ENCODE measurements at regions not wholly inside any gene's neighbourhood (a gene's known extent, or its start where the extent isn't known, plus 50 kb on each side); places are given as distances from the start of the nearest gene placed in this dataset.

- Mint-ChIP-seq H3K27ac (no peak overlapping the region), H3K27me3 (peaks cover 5 to 20% of the 10 kb centered on the region in 2 donors), H3K4me3 (no peak overlapping the region), H3K36me3 (peaks cover 0 to 15% (median 8%) of the 10 kb centered on the region in 3 donors), H3K9me3 (no peaks in the 10 kb centered on the region), H3K4me1 (peaks cover 15 to 23% (median 20%) of the 10 kb centered on the region in 3 donors)
- CTCF ChIA-PET: no interaction called here
- no peak for DNase-seq
- no peaks in the 10 kb centered on the region for H3K36me3 ChIP-seq (ENCODE audit: insufficient read depth, low read length)
- H3K27ac ChIP-seq (ENCODE audit: low read depth, low read length): no peak overlapping the region
- no peaks in the 10 kb centered on the region for H3K9me3 ChIP-seq (ENCODE audit: low read length)
- H3K4me3 ChIP-seq (ENCODE audit: low read length): no peak overlapping the region
- POLR2A ChIA-PET: no interaction called here
- peaks cover 6% of the 10 kb centered on the region for H3K4me1 ChIP-seq (ENCODE audit: insufficient read depth, low read length)
- no peaks in the 10 kb centered on the region for H3K27me3 ChIP-seq (ENCODE audit: insufficient read depth, low read length, poor library complexity, severe bottlenecking)
Measured at GRCh38 chr5:35477911-35478310, 139.8 kb upstream of the SPEF2 start.

GRCh38 chr5:35477321-35477720 lies 140.3 kb upstream of the SPEF2 start:
- H3K27me3 Mint-ChIP-seq: peaks cover 5 to 20% of the 10 kb centered on the region in 2 donors
- no peak for DNase-seq
- peaks cover 0 to 15% (median 8%) of the 10 kb centered on the region in 3 donors for H3K36me3 Mint-ChIP-seq
- no peak overlapping the region for H3K4me3 Mint-ChIP-seq
- Histone ChIP-seq H3K27ac (ENCODE audit: low read depth, low read length) (no peak overlapping the region), H3K9me3 (ENCODE audit: low read length) (no peaks in the 10 kb centered on the region), H3K4me3 (ENCODE audit: low read length) (no peak overlapping the region), H3K36me3 (ENCODE audit: insufficient read depth, low read length) (no peaks in the 10 kb centered on the region), H3K27me3 (ENCODE audit: insufficient read depth, low read length, poor library complexity, severe bottlenecking) (no peaks in the 10 kb centered on the region), H3K4me1 (ENCODE audit: insufficient read depth, low read length) (peaks cover 6% of the 10 kb centered on the region)
- H3K4me1 Mint-ChIP-seq: peaks cover 13 to 20% (median 20%) of the 10 kb centered on the region in 3 donors
- H3K27ac Mint-ChIP-seq: no peak overlapping the region
- ChIA-PET POLR2A (no interaction called here), CTCF (no interaction called here)
- H3K9me3 Mint-ChIP-seq: no peaks in the 10 kb centered on the region

DNA sequence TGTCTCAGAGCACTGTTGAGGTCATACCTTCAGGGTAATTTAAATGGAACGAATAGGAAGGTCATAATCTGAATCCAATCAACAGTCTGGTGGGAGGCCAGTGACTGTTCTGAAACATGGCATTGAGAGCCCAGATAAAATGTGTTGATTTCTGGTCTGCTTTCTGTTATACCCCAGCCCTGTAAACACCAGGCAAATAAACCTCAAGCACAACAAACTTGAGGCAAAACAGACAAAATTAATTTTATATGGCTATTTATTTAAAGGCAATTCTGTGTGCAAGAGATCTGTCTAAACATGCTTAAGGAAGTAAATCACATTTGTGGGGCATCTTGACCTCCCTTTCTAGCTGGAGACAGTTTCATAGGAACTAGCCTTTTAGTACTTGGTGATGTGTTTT lies 140.9 kb upstream of the SPEF2 start:
- H3K27me3 ChIP-seq (ENCODE audit: insufficient read depth, low read length, poor library complexity, severe bottlenecking): no peaks in the 10 kb centered on the region
- no peaks in the 10 kb centered on the region for H3K36me3 ChIP-seq (ENCODE audit: insufficient read depth, low read length)
- Mint-ChIP-seq H3K36me3 (peaks cover 0 to 15% (median 8%) of the 10 kb centered on the region in 3 donors), H3K4me3 (no peak overlapping the region), H3K27ac (no peak overlapping the region), H3K4me1 (peaks cover 13 to 20% (median 20%) of the 10 kb centered on the region in 3 donors), H3K9me3 (no peaks in the 10 kb centered on the region), H3K27me3 (peaks cover 8 to 24% of the 10 kb centered on the region in 2 donors)
- H3K9me3 ChIP-seq (ENCODE audit: low read length): no peaks in the 10 kb centered on the region
- no peak for DNase-seq
- peaks cover 6% of the 10 kb centered on the region for H3K4me1 ChIP-seq (ENCODE audit: insufficient read depth, low read length)
- no peak overlapping the region for H3K27ac ChIP-seq (ENCODE audit: low read depth, low read length)
- CTCF ChIA-PET: no interaction called here
- POLR2A ChIA-PET: no interaction called here
- H3K4me3 ChIP-seq (ENCODE audit: low read length): no peak overlapping the region

- ChIA-PET POLR2A (no interaction called here), CTCF (no interaction called here)
- H3K4me1 Mint-ChIP-seq: peaks cover 13 to 20% (median 20%) of the 10 kb centered on the region in 3 donors
- H3K9me3 ChIP-seq (ENCODE audit: low read length): no peaks in the 10 kb centered on the region
- peaks cover 6% of the 10 kb centered on the region for H3K4me1 ChIP-seq (ENCODE audit: insufficient read depth, low read length)
- no peak overlapping the region for H3K4me3 Mint-ChIP-seq
- H3K36me3 Mint-ChIP-seq: peaks cover 0 to 15% (median 8%) of the 10 kb centered on the region in 3 donors
- H3K36me3 ChIP-seq (ENCODE audit: insufficient read depth, low read length): no peaks in the 10 kb centered on the region
- peaks cover 7 to 25% of the 10 kb centered on the region in 2 donors for H3K27me3 Mint-ChIP-seq
- H3K27ac ChIP-seq (ENCODE audit: low read depth, low read length): no peak overlapping the region
- no peak overlapping the region for H3K27ac Mint-ChIP-seq
- H3K4me3 ChIP-seq (ENCODE audit: low read length): no peak overlapping the region
- no peak for DNase-seq
- H3K9me3 Mint-ChIP-seq: no peaks in the 10 kb centered on the region
- H3K27me3 ChIP-seq (ENCODE audit: insufficient read depth, low read length, poor library complexity, severe bottlenecking): no peaks in the 10 kb centered on the region
Measured at GRCh38 chr5:35476036-35476435, 141.6 kb upstream of the SPEF2 start.

DNA sequence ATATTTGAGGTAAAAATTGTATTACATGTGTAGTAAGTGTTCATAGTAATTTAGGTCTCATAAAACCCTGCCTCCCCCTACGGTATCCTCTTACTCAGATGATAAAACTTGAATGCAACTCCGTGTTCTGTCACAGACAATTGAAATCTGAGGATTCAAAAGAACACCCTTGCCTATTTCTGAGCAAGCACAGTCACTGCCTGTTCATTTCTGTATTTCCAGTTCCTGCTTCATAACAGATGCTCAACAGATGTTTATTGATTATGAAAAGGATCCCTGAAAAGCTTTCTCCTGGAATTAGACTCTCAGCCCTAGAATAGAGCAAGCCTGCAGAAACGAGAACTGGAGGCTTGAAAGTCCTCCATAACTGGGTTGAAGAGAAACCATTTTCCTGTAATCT lies 144.1 kb upstream of the SPEF2 start:
- CTCF ChIA-PET: no interaction called here
- POLR2A ChIA-PET: no interaction called here
- H3K9me3 Mint-ChIP-seq: no peaks in the 10 kb centered on the region
- Histone ChIP-seq H3K4me1 (ENCODE audit: insufficient read depth, low read length) (no peaks in the 10 kb centered on the region), H3K4me3 (ENCODE audit: low read length) (no peak overlapping the region), H3K27me3 (ENCODE audit: insufficient read depth, low read length, poor library complexity, severe bottlenecking) (no peaks in the 10 kb centered on the region), H3K36me3 (ENCODE audit: insufficient read depth, low read length) (no peaks in the 10 kb centered on the region), H3K27ac (ENCODE audit: low read depth, low read length) (no peak overlapping the region), H3K9me3 (ENCODE audit: low read length) (no peaks in the 10 kb centered on the region)
- peaks cover 7 to 30% of the 10 kb centered on the region in 2 donors for H3K27me3 Mint-ChIP-seq
- H3K4me1 Mint-ChIP-seq: peaks cover 1 to 5% (median 5%) of the 10 kb centered on the region in 3 donors
- peaks cover 0 to 15% (median 0%) of the 10 kb centered on the region in 3 donors for H3K36me3 Mint-ChIP-seq
- H3K4me3 Mint-ChIP-seq: no peak overlapping the region
- no peak for DNase-seq
- H3K27ac Mint-ChIP-seq: no peak overlapping the region

DNA sequence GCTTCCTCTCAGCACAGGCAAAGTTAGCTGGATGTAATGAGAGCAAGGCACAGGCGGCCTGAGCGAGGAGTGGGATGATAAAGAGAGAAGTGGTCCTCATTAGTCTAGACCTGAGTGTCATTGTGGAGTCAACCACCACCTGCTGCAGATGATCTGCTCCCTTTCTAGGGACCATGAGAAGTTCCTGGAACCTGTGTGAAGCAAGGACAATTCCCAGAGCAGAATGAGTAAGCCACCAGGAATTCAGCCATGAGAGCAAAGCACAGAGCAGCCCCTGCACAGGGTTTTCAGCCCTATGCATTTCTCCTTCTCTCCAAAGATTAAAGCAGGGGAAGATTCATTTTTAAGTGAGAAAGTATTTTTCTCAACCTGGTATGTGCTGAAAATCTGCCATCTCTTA lies 146.8 kb upstream of the SPEF2 start:
- no peak for DNase-seq
- POLR2A ChIA-PET: no interaction called here
- peaks cover 0 to 8% (median 0%) of the 10 kb centered on the region in 3 donors for H3K36me3 Mint-ChIP-seq

DNA sequence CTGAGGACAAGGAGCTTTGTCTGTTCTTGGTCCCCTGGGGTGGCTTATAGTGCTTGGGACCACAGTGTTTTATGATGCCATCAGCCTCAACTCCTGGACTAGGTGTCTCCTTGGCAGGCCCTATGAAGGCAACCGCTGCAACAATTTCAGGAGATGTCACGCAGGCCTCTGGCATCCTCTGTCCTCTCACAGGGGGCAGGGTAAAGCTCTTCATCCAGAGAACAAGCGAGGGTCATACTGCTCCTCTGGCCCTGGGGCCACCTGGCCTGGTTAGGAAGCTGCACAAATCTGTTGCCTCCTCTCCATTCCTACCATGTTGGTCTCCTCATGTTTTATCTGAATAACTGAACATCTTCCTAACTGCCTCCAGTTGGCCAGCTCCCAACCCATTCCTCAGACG lies 148.9 kb upstream of the SPEF2 start:
- H3K36me3 Mint-ChIP-seq: no peaks in the 10 kb centered on the region
- H3K4me3 Mint-ChIP-seq: no peak overlapping the region
- POLR2A ChIA-PET: no interaction called here
- H3K27me3 Mint-ChIP-seq: peaks cover 4 to 13% of the 10 kb centered on the region in 2 donors
- no peak overlapping the region for H3K4me3 ChIP-seq (ENCODE audit: low read length)
- DNase-seq: no peak
- H3K4me1 ChIP-seq (ENCODE audit: insufficient read depth, low read length): no peaks in the 10 kb centered on the region
- H3K9me3 Mint-ChIP-seq: no peaks in the 10 kb centered on the region
- H3K4me1 Mint-ChIP-seq: no peaks in the 10 kb centered on the region
- no peaks in the 10 kb centered on the region for H3K9me3 ChIP-seq (ENCODE audit: low read length)
- no peaks in the 10 kb centered on the region for H3K27me3 ChIP-seq (ENCODE audit: insufficient read depth, low read length, poor library complexity, severe bottlenecking)
- H3K36me3 ChIP-seq (ENCODE audit: insufficient read depth, low read length): no peaks in the 10 kb centered on the region
- no peak overlapping the region for H3K27ac Mint-ChIP-seq
- CTCF ChIA-PET: no interaction called here
- no peak overlapping the region for H3K27ac ChIP-seq (ENCODE audit: low read depth, low read length)

More for the DNA sequence above, 146.8 kb upstream of the SPEF2 start:
- CTCF ChIA-PET: no interaction called here
- Histone ChIP-seq H3K4me1 (ENCODE audit: insufficient read depth, low read length) (no peaks in the 10 kb centered on the region), H3K27me3 (ENCODE audit: insufficient read depth, low read length, poor library complexity, severe bottlenecking) (no peaks in the 10 kb centered on the region), H3K4me3 (ENCODE audit: low read length) (no peak overlapping the region), H3K36me3 (ENCODE audit: insufficient read depth, low read length) (no peaks in the 10 kb centered on the region), H3K27ac (ENCODE audit: low read depth, low read length) (no peak overlapping the region), H3K9me3 (ENCODE audit: low read length) (no peaks in the 10 kb centered on the region)
- no peaks in the 10 kb centered on the region for H3K4me1 Mint-ChIP-seq
- peaks cover 7 to 25% of the 10 kb centered on the region in 2 donors for H3K27me3 Mint-ChIP-seq
- H3K9me3 Mint-ChIP-seq: no peaks in the 10 kb centered on the region
- no peak overlapping the region for H3K4me3 Mint-ChIP-seq
- no peak overlapping the region for H3K27ac Mint-ChIP-seq

- no peak overlapping the region for H3K27ac Mint-ChIP-seq
- H3K4me3 Mint-ChIP-seq: no peak overlapping the region
- peaks cover 0 to 10% of the 10 kb centered on the region in 2 donors for H3K27me3 Mint-ChIP-seq
- no peaks in the 10 kb centered on the region for H3K9me3 Mint-ChIP-seq
- H3K27ac ChIP-seq (ENCODE audit: low read depth, low read length): no peak overlapping the region
- DNase-seq: no peak
- no peaks in the 10 kb centered on the region for H3K4me1 ChIP-seq (ENCODE audit: insufficient read depth, low read length)
- H3K4me3 ChIP-seq (ENCODE audit: low read length): no peak overlapping the region
- H3K9me3 ChIP-seq (ENCODE audit: low read length): no peaks in the 10 kb centered on the region
- no peaks in the 10 kb centered on the region for H3K4me1 Mint-ChIP-seq
- no peaks in the 10 kb centered on the region for H3K36me3 ChIP-seq (ENCODE audit: insufficient read depth, low read length)
- POLR2A ChIA-PET: no interaction called here
- no peaks in the 10 kb centered on the region for H3K36me3 Mint-ChIP-seq
- no peaks in the 10 kb centered on the region for H3K27me3 ChIP-seq (ENCODE audit: insufficient read depth, low read length, poor library complexity, severe bottlenecking)
- CTCF ChIA-PET: no interaction called here
Measured at GRCh38 chr5:35466746-35467145, 150.9 kb upstream of the SPEF2 start.

- H3K27me3 Mint-ChIP-seq: peaks cover 0 to 23% of the 10 kb centered on the region in 2 donors
- ChIA-PET CTCF (no interaction called here), POLR2A (no interaction called here)
- H3K36me3 Mint-ChIP-seq: no peaks in the 10 kb centered on the region
- no peak for DNase-seq
- H3K4me1 ChIP-seq (ENCODE audit: insufficient read depth, low read length): no peaks in the 10 kb centered on the region
- no peak overlapping the region for H3K27ac ChIP-seq (ENCODE audit: low read depth, low read length)
- H3K4me3 ChIP-seq (ENCODE audit: low read length): no peak overlapping the region
- H3K27ac Mint-ChIP-seq: no peak overlapping the region
- no peaks in the 10 kb centered on the region for H3K4me1 Mint-ChIP-seq
- H3K9me3 ChIP-seq (ENCODE audit: low read length): no peaks in the 10 kb centered on the region
- no peaks in the 10 kb centered on the region for H3K36me3 ChIP-seq (ENCODE audit: insufficient read depth, low read length)
- no peaks in the 10 kb centered on the region for H3K27me3 ChIP-seq (ENCODE audit: insufficient read depth, low read length, poor library complexity, severe bottlenecking)
- H3K4me3 Mint-ChIP-seq: no peak overlapping the region
- H3K9me3 Mint-ChIP-seq: no peaks in the 10 kb centered on the region
Measured at GRCh38 chr5:35464757-35465156, 152.9 kb upstream of the SPEF2 start.

Data from CD8-positive, alpha-beta memory T cell (primary cell).